ENCODE measurements at regions not wholly inside any gene's neighbourhood (a gene's known extent, or its start where the extent isn't known, plus 50 kb on each side); places are given as distances from the start of the nearest gene placed in this dataset.

GRCh38 chr15:47374222-47374621 is 343.1 kb upstream of the SEMA6D start:
- H3T11ph ChIP-seq (ENCODE audit: low read length), result no peak overlapping the region
- no peak overlapping the region for H3K4me3 Mint-ChIP-seq
- H2BK20ac ChIP-seq (ENCODE audit: low read depth, low read length, poor library complexity, severe bottlenecking), result no peak overlapping the region
- no peak overlapping the region for H3K23ac ChIP-seq (ENCODE audit: insufficient read length, low read depth, low read length)
- no peak overlapping the region for H3K56ac ChIP-seq (ENCODE audit: insufficient read length, low read depth, low read length)
- no peak overlapping the region for H2AFZ ChIP-seq (ENCODE audit: low read length)
- H2BK120ac ChIP-seq (ENCODE audit: low read depth, low read length, poor library complexity, severe bottlenecking), result no peak overlapping the region
- H3K27ac ChIP-seq (ENCODE audit: insufficient read length, low read depth, low read length), result no peak overlapping the region
- H3K27me3 Mint-ChIP-seq (ENCODE audit: low read depth), result no peaks in the 10 kb centered on the region
- no peak overlapping the region for H3K14ac ChIP-seq (ENCODE audit: insufficient read depth, low read length)
- no peak overlapping the region for H2BK15ac ChIP-seq (ENCODE audit: low read depth, low read length)
- H3K4me1 ChIP-seq (ENCODE audit: insufficient read depth, low read length), result no peaks in the 10 kb centered on the region
- H3K36me3 Mint-ChIP-seq (ENCODE audit: insufficient read depth in 1 of 3, low read depth in 3 of 3), result no peaks in the 10 kb centered on the region
- no peak overlapping the region for H2BK5ac ChIP-seq (ENCODE audit: insufficient read length, low read length)
- no CpG with 5 or more reads among the region's 1 CpG for WGBS (ENCODE audit: extremely low coverage, insufficient read length, low lambda C conversion rate)
- H3K18ac ChIP-seq (ENCODE audit: insufficient read length, low read depth, low read length), result no peak overlapping the region
- TF ChIP-seq CTCF (conservative IDR thresholded peaks at IDR 0.05), result peak; percentile 72
- H3K79me2 ChIP-seq (ENCODE audit: insufficient read depth, low read length), result no peaks in the 10 kb centered on the region
- H3K27ac Mint-ChIP-seq, result no peak overlapping the region
- H3K23me2 ChIP-seq (ENCODE audit: insufficient read length, low read depth, low read length, poor library complexity, severe bottlenecking), result no peaks in the 10 kb centered on the region
- H2BK12ac ChIP-seq (ENCODE audit: insufficient read length, low read depth, low read length), result no peak overlapping the region
- DNase-seq, result peak; percentile 46
- H4K8ac ChIP-seq (replicated peaks; ENCODE audit: insufficient read length, low read depth, low read length), result no peak overlapping the region
- H3K4me2 ChIP-seq (ENCODE audit: insufficient read depth, insufficient read length, low read length), result no peak overlapping the region
- H3K9me3 Mint-ChIP-seq, result no peaks in the 10 kb centered on the region
- no peaks in the 10 kb centered on the region for H4K20me1 ChIP-seq (ENCODE audit: control insufficient read depth, insufficient read depth, insufficient read length)
- no peaks in the 10 kb centered on the region for H3K27me3 ChIP-seq (ENCODE audit: insufficient read depth, low read length)
- no peaks in the 10 kb centered on the region for H3K9me3 ChIP-seq (ENCODE audit: control insufficient read depth, low read depth, low read length)
- H4K5ac ChIP-seq (ENCODE audit: insufficient read length, low read depth, low read length), result no peak overlapping the region
- H3K79me1 ChIP-seq (ENCODE audit: insufficient read depth, low read depth, low read length, poor library complexity, severe bottlenecking), result no peaks in the 10 kb centered on the region
- H2AK5ac ChIP-seq (ENCODE audit: insufficient read length, low read length), result no peak overlapping the region
- H4K91ac ChIP-seq (ENCODE audit: insufficient read length, low read depth, low read length), result no peak overlapping the region
- no peak overlapping the region for H3K4ac ChIP-seq (ENCODE audit: low read depth, low read length)
- H3K9ac ChIP-seq (ENCODE audit: extremely low read depth, insufficient read length, low read length), result no peak overlapping the region
- peaks cover 6 to 7% of the 10 kb centered on the region in 2 experiments; a peak in 3 of 4 replicates for H3K4me1 Mint-ChIP-seq

All from H9 (cell line).